K562 (cell line): ENCODE measurements at regions not wholly inside any gene's neighbourhood (a gene's known extent, or its start where the extent isn't known, plus 50 kb on each side); places are given as distances from the start of the nearest gene placed in this dataset.

Experiments used
- ATAC-seq: fragments of 200-7000 bp; cut with Tn5 transposase; 3 replicates; pipeline ENCODE4 v1.9.1; 2020; ENCODE audit warnings: moderate library complexity
- BruUV-seq: library from RNA; stranded (reverse); fragments of 400-500 nt; replicated peaks from 2 replicates; lab custom pipeline; 2021; lab: Mats Ljungman, UMichigan
- CTCF ChIA-PET: fragments of 300-600 bp; formaldehyde crosslinking; extraction: SDS; loops from one replicate; lab custom pipeline; 2021; ENCODE audit warnings: low intra/inter-chr PET ratio; lab: Yijun Ruan, JAX
- POLR2A ChIA-PET: fragments of 300-600, 350-650 bp; sonication (Branson Sonifier 250); formaldehyde crosslinking; extraction: SDS; loops from one replicate; lab custom pipeline; 2021; ENCODE audit warnings: antibody characterized with exemption, inconsistent platforms; lab: Yijun Ruan, JAX
- DNase-seq, 4 experiments: peaks; one replicate each; pipeline versions ENCODE4 v3.0.0 to v3.0.0-alpha.2; 2011 to 2018; ENCODE audit warnings: low spot score in 3 of 4, mixed read lengths in 3 of 4; ENCODE audit errors: extremely low read depth in 1 of 4
- FAIRE-seq: peaks from 2 replicates; lab custom pipeline; 2011; peaks lifted over from hg19 to GRCh38; lab: Jason Lieb, UNC
- H2AFZ ChIP-seq: 2 replicates; pipeline ENCODE4 v1.6.0; 2011; ENCODE audit warnings: low read depth, low read length, control low read depth, inconsistent platforms
- H3K27ac ChIP-seq: fragments of 200-600 bp; 3 replicates; pipeline ENCODE4 v1.8.0; 2011; ENCODE audit warnings: low read depth, mild to moderate bottlenecking, control low read depth, inconsistent platforms, low read length, moderate library complexity, mixed read lengths; ENCODE audit errors: extremely low read depth
- H3K27me3 ChIP-seq, 2 experiments: fragments of 300-600 bp in 1 of 2; 2 replicates in 1 of 2; 3 replicates in 1 of 2; pipeline versions ENCODE4 v1.6.0 to v1.8.0; 2011; ENCODE audit warnings: inconsistent platforms in 2 of 2, low read length in 2 of 2, mild to moderate bottlenecking in 1 of 2, mixed read lengths in 1 of 2, moderate library complexity in 1 of 2; ENCODE audit not compliant: control insufficient read depth in 2 of 2, insufficient read depth in 2 of 2
- H3K36me3 ChIP-seq: fragments of 300-600 bp; 3 replicates; pipeline ENCODE4 v1.8.0; 2011; ENCODE audit warnings: mild to moderate bottlenecking, low read length, inconsistent platforms; ENCODE audit not compliant: control insufficient read depth, insufficient read depth
- H3K4me1 ChIP-seq, 2 experiments: fragments of 200-600 bp in 1 of 2; replicated peaks in 1 of 2; 2 replicates in 1 of 2; 3 replicates in 1 of 2; pipeline versions ENCODE4 v1.5.1 to v1.8.0; 2011; ENCODE audit warnings: inconsistent platforms in 2 of 2, low read length in 2 of 2, mild to moderate bottlenecking in 1 of 2, mixed read lengths in 1 of 2, moderate library complexity in 1 of 2; ENCODE audit not compliant: control insufficient read depth in 2 of 2, insufficient read depth in 2 of 2
- H3K4me2 ChIP-seq: 2 replicates; pipeline ENCODE4 v1.6.1; 2011; ENCODE audit warnings: low read length, control low read depth, inconsistent platforms, mixed read lengths; ENCODE audit not compliant: insufficient read depth
- H3K4me3 ChIP-seq: fragments of 200-600 bp; sonication (generic), shearing (Covaris generic); 2 replicates; pipeline ENCODE4 v1.5.1; 2016; ENCODE audit warnings: control low read depth, inconsistent platforms
- H3K79me2 ChIP-seq: fragments of 200-600 bp; 3 replicates; pipeline ENCODE4 v1.8.0; 2011; ENCODE audit warnings: low read length, inconsistent platforms; ENCODE audit not compliant: control insufficient read depth, insufficient read depth
- H3K9ac ChIP-seq, 2 experiments: 2 replicates each; pipeline versions ENCODE4 v1.6.0 to v1.6.1; 2011; ENCODE audit warnings: low read depth in 2 of 2, low read length in 2 of 2, control low read depth in 1 of 2, inconsistent platforms in 1 of 2, mild to moderate bottlenecking in 1 of 2, mixed read lengths in 1 of 2; ENCODE audit not compliant: insufficient read depth in 1 of 2
- H3K9me1 ChIP-seq: one replicate; pipeline ENCODE4 v1.6.0; 2011; ENCODE audit warnings: inconsistent platforms, mild to moderate bottlenecking, low read length, moderate library complexity; ENCODE audit not compliant: control insufficient read depth, insufficient read depth
- H3K9me3 ChIP-seq: replicated peaks from 2 replicates; pipeline ENCODE4 v1.5.1; 2011; ENCODE audit warnings: low read depth, low read length, inconsistent platforms; ENCODE audit not compliant: control insufficient read depth, insufficient read depth
- H4K20me1 ChIP-seq: replicated peaks from 2 replicates; pipeline ENCODE4 v1.6.1; 2011; ENCODE audit warnings: low read length, inconsistent platforms, mixed read lengths; ENCODE audit not compliant: control insufficient read depth, insufficient read depth
- ASH1L ChIP-seq: fragments of 450-650 bp; IDR thresholded peaks from 2 replicates; pipeline ENCODE4 v1.6.1; 2018; ENCODE audit warnings: borderline replicate concordance, mild to moderate bottlenecking, low read depth; ENCODE audit not compliant: partially characterized antibody
- EP400 ChIP-seq: fragments of 450-650 bp; IDR thresholded peaks from 2 replicates; pipeline ENCODE4 v1.6.1; 2017; ENCODE audit warnings: antibody characterized with exemption, mild to moderate bottlenecking, moderate library complexity
- FUS ChIP-seq: fragments of 200-400 bp; formaldehyde crosslinking; optimal IDR thresholded peaks from 2 replicates; pipeline ENCODE3; 2017; ENCODE audit warnings: low read depth, low read length
- GTF2F1 ChIP-seq: IDR thresholded peaks from 2 replicates; pipeline ENCODE4 v1.6.1; 2011; ENCODE audit warnings: low read depth, low read length, improper control_type of control experiment
- HDAC1 ChIP-seq, 2 experiments: fragments of 450-650 bp; IDR thresholded peaks; 2 replicates each; pipeline ENCODE4 v1.6.1; 2016 to 2017; ENCODE audit warnings: inconsistent platforms in 1 of 2, mild to moderate bottlenecking in 1 of 2, moderate library complexity in 1 of 2
- SMAD1 ChIP-seq: fragments of 150-350 bp; IDR thresholded peaks from 2 replicates; pipeline ENCODE4 v1.6.1; 2014; ENCODE audit warnings: low read length, low read depth; ENCODE audit not compliant: partially characterized antibody
- TCF7L2 ChIP-seq: fragments of 150-350 bp; IDR thresholded peaks from 2 replicates; pipeline ENCODE4 v1.6.1; 2016; ENCODE audit warnings: low read depth, mild to moderate bottlenecking, low read length, moderate library complexity
- ZC3H4 ChIP-seq: sonication (generic); formaldehyde crosslinking; IDR thresholded peaks from 2 replicates; pipeline ENCODE4 v1.9.0; 2021; ENCODE audit warnings: missing genetic modification reagents, borderline replicate concordance
- ZNF324 ChIP-seq: fragments of 250-450 bp; sonication (Bioruptor Pico); IDR thresholded peaks from 2 replicates; pipeline ENCODE4 v1.4.0; 2020; ENCODE audit warnings: mild to moderate bottlenecking
- ZNF347 ChIP-seq: fragments of 450-650 bp; formaldehyde crosslinking; IDR thresholded peaks from 2 replicates; pipeline ENCODE4 v1.4.0; 2020; ENCODE audit warnings: low read depth, mild to moderate bottlenecking, moderate library complexity
- WGBS: fragments of 100-300 bp; shearing (Covaris generic); methylation state at CpG from one replicate; pipeline ENCODE4 v1.1.6; 2016; ENCODE audit warnings: low coverage, mixed read lengths; ENCODE audit not compliant: insufficient coverage; ENCODE audit errors: missing lambda C conversion rate; 5-methylcytosine and 5-hydroxymethylcytosine counted together
- in situ Hi-C: fragments of 300-500 bp; cut with MboI; formaldehyde crosslinking; loops from 4 replicates; pipeline ENCODE4 v1.15.0; 2018; ENCODE audit warnings: inconsistent platforms, mixed read lengths
- intact Hi-C: fragments of 100-400 bp; cut with micrococcal nuclease; formaldehyde crosslinking; loops from 2 replicates; pipeline ENCODE4 v1.14.2; 2022
- TF ChIP-seq, protein P1 (sequence below): fragments of 450-650 bp; IDR thresholded peaks from 2 replicates; pipeline ENCODE4 v1.6.1; 2018; ENCODE audit not compliant: partially characterized antibody

DNA sequence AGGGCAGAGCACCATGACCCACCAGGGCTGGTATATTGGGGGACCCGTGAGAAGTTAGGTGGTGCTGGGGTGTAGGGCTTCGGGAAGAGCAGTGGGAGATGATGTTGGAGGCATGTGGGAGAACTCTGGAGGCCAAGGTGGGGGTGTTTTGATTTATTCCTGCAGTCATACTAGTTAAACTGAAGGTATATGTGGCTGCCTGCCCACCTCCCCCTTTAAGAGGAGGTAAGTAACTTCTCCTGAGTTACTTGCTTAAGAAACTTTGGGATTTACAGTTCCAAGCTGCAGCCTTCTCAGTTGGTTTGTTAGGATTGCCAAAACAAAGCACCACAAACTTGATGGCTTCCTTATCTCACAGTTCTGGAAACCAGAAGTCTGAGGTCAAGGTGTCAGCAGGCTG lies 73.1 kb upstream of the AGBL1 start:
- no peaks in the 10 kb centered on the region for H3K36me3 ChIP-seq
- in situ Hi-C loops: no loop called here
- ATAC-seq: no peak
- H3K4me1 ChIP-seq: no peaks in the 10 kb centered on the region
- H3K27ac ChIP-seq: no peak overlapping the region
- no peak overlapping the region for H2AFZ ChIP-seq
- no peaks in the 10 kb centered on the region for H3K79me2 ChIP-seq
- no peaks in the 10 kb centered on the region for H3K9me1 ChIP-seq
- TF ChIP-seq ZC3H4: no peak
- no peak for TF ChIP-seq FUS
- TF ChIP-seq, all 486 proteins: peak for 0
- ChIA-PET POLR2A (interaction anchor here (0.5 kb wide), 1 partner anchor 81 kb away, joined by 3 read pairs; no protein-coding TSS in a partner anchor), CTCF (no interaction called here)
- intact Hi-C loops: no loop called here
- H3K4me3 ChIP-seq: no peak overlapping the region
- no peaks in the 10 kb centered on the region for H3K27me3 ChIP-seq
- BruUV-seq: no TSS peak
- H3K9me3 ChIP-seq: no peaks in the 10 kb centered on the region
- no peak for DNase-seq
- H3K4me2 ChIP-seq: no peak overlapping the region
- H4K20me1 ChIP-seq: no peaks in the 10 kb centered on the region
- no peak overlapping the region for H3K9ac ChIP-seq
- 0% methylated on average over 2 of the region's 2 CpGs for WGBS
- no peak for FAIRE-seq

GRCh38 chr15:86009727-86010126 lies 69.9 kb upstream of the AGBL1 start:
- H3K27ac ChIP-seq: no peak overlapping the region
- no TSS peak for BruUV-seq
- H3K4me3 ChIP-seq: no peak overlapping the region
- in situ Hi-C loops: no loop called here
- intact Hi-C loops: no loop called here
- no peaks in the 10 kb centered on the region for H4K20me1 ChIP-seq
- H3K9me3 ChIP-seq: no peaks in the 10 kb centered on the region
- ChIA-PET POLR2A (no interaction called here), CTCF (no interaction called here)
- H2AFZ ChIP-seq: no peak overlapping the region
- no peak overlapping the region for H3K9ac ChIP-seq
- no peaks in the 10 kb centered on the region for H3K9me1 ChIP-seq
- DNase-seq (no peak), ATAC-seq (no peak), FAIRE-seq (no peak)
- H3K4me2 ChIP-seq: no peak overlapping the region
- no peaks in the 10 kb centered on the region for H3K27me3 ChIP-seq
- no peaks in the 10 kb centered on the region for H3K4me1 ChIP-seq
- H3K79me2 ChIP-seq: no peaks in the 10 kb centered on the region
- 2% methylated on average over 4 of the region's 4 CpGs for WGBS
- no peaks in the 10 kb centered on the region for H3K36me3 ChIP-seq
- no peak for TF ChIP-seq ASH1L
- TF ChIP-seq GTF2F1: no peak
- TF ChIP-seq TCF7L2: no peak
- TF ChIP-seq ZNF347 (CRISPR knock-in tag): no peak
- TF ChIP-seq HDAC1 (IDR thresholded peaks at IDR 0.05): no peak
- TF ChIP-seq SMAD1: no peak
- TF ChIP-seq, protein P1, sequence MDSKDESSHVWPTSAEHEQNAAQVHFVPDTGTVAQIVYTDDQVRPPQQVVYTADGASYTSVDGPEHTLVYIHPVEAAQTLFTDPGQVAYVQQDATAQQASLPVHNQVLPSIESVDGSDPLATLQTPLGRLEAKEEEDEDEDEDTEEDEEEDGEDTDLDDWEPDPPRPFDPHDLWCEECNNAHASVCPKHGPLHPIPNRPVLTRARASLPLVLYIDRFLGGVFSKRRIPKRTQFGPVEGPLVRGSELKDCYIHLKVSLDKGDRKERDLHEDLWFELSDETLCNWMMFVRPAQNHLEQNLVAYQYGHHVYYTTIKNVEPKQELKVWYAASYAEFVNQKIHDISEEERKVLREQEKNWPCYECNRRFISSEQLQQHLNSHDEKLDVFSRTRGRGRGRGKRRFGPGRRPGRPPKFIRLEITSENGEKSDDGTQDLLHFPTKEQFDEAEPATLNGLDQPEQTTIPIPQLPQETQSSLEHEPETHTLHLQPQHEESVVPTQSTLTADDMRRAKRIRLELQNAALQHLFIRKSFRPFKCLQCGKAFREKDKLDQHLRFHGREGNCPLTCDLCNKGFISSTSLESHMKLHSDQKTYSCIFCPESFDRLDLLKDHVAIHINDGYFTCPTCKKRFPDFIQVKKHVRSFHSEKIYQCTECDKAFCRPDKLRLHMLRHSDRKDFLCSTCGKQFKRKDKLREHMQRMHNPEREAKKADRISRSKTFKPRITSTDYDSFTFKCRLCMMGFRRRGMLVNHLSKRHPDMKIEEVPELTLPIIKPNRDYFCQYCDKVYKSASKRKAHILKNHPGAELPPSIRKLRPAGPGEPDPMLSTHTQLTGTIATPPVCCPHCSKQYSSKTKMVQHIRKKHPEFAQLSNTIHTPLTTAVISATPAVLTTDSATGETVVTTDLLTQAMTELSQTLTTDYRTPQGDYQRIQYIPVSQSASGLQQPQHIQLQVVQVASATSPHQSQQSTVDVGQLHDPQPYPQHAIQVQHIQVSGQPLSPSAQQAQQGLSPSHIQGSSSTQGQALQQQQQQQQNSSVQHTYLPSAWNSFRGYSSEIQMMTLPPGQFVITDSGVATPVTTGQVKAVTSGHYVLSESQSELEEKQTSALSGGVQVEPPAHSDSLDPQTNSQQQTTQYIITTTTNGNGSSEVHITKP: no peak
- TF ChIP-seq ZNF324 (CRISPR knock-in tag): no peak
- no peak for TF ChIP-seq EP400
